ENCODE measurements at regions not wholly inside any gene's neighbourhood (a gene's known extent, or its start where the extent isn't known, plus 50 kb on each side); places are given as distances from the start of the nearest gene placed in this dataset.
A peak's percentile ranks its signal among the peaks of the same experiment; 100 is the strongest.

DNA sequence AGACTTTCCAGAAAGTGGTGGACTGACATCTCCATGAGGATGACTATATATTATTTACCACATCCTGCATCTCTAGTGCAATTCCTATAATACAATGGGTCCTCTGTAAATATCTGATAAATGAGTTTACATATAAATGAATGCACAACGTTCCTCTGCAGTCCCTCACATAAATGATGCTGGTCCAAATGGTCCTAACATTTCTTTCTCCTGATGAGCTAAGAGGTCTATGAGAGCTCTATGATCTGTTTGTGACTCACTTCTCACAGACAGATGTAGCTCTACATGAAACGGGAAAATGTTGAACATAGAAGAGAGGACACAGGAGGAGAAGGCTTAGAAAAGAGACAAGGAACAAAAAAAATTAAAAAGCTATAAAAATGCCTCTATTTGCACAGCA, 201.2 kb upstream of the PIK3C3 start:
- no peak for DNase-seq

- no peak for DNase-seq
Measured at GRCh38 chr18:41752826-41753225, 202.2 kb upstream of the PIK3C3 start.

- DNase-seq: no peak
Measured at GRCh38 chr18:41751652-41752051, 203.4 kb upstream of the PIK3C3 start.

DNA sequence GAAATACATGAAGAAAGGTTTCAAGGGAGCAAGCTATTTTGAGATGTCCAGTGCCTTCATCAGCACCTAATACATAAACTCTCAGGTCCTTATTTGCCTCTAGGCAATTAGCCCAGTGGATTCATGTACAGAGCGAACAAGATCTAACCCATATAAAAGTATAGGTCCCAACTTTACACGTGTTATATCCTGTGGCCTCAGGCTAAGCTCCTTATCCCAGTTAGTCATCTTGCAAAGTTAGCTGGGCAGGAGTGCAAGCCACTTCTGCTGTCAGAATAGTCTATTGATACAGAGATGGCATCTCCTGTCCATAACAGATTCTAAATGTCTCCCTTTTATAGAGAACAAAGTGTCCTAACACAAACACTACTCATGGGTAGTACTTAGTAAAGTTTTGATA, 203.9 kb upstream of the PIK3C3 start:
- no peak for DNase-seq

DNA sequence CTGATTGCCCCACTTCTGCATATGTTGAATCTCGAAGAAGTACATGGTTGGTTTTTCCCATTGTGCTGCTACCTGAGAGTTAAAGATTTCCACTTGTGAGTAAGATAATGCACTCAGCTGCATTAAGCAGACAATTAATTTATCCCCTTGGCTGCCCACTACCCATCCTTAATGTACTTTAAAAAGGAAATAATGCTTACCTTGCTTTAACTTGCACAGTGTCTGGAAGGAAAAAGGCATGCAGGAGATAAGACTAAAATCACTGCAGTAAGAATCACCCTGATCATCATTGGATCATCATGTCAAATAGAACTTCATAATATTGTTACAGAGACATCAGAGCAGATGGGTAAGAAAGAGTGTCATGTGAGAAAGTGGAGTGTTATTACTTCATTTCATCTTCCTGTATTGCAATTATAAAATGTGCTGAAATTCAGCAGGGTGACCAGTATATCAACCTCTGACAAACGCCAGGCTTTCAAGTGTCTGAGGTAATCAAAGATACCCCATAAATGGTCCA, 207.3 kb upstream of the PIK3C3 start:
- DNase-seq: no peak

DNA sequence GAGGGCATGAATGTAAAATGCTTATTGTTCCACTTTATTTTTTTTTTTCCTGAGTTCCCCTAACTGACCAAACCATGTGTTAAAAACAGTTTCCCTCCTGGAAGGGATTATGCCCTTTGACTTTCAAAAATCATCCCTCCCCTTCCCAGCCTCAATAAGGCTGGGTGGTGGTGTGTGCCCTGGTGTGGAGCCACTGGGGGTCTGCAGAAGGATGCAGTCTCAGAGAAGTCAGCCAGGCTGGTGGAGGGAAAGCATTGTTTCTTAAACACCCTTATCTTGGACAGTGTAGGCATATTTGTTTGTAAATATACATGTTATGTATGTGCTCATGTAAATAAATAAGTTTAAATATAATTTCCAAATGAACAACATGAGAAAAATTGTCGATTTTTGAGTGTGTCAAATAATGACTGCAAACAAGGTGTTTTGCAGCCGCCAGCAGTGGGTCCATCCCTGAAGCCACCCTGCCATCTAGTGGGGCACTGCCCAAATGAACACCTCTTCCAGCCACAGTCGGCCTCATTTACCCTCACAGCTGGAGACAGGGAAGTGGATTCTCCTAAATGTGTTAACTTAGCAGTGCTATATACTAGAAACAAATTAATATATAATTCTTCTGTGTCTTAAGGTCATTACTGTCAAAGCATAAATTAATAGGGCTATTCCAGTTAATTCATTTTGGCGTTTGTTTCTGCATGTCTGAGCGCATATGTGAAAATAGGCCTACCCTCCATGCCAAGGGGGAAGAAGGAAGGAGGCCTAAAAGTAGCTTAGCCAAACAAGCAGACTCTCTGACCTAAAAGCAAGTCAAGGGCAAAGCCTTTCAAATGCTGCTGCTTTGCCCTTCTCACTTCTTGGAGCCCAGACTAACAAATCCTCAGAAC, 209.6 kb upstream of the PIK3C3 start:
- peak; percentile 9 for DNase-seq

DNA sequence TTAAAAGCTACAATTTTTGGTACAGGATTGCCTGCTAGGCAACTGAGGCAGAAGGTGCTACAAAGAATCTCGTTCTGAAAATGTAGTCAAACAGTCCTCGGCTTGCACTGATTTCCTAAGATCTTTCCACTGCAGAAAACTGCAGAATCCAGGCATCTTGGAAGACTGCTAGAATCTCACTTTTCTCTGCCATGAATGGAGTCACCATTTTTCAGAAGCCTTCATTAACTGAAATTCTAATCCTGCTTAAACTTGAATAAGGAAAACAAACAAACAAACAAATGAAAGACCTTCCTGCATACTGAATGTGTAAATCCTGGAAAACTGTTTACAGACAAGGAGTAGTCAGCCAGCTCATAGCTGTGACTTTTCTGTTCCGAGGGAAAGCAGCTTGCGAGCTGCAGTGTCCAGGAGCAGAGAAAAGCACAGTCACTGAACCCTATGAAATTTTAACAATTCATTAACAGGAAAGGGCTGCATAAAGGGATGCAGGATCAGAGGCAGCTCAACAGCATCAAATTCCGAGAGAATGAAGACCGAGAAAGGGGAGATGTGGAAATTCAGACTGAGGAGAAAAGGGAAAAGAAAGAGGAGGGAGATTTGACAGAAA, 210.5 kb upstream of the PIK3C3 start:
- no peak for DNase-seq

DNA sequence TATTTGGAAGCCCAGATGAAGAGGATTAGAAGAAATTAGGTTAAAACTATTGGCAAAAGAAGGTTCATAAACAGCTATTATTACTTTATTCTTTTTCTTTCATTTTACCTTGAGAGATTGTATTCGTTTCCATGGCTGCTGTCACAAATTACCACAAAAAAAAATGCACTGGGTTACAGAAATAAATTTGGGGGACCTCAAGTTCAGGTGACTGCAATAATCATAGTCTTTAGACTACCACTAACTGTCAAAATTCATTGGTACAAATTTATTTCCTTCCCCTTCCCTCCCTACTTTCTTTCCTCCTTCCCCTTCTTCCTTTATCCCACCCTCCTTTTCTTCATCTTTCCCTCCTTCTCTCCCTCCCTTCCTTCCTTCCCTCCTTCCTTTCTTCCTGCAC, 217.8 kb upstream of the PIK3C3 start:
- no peak for DNase-seq

DNA sequence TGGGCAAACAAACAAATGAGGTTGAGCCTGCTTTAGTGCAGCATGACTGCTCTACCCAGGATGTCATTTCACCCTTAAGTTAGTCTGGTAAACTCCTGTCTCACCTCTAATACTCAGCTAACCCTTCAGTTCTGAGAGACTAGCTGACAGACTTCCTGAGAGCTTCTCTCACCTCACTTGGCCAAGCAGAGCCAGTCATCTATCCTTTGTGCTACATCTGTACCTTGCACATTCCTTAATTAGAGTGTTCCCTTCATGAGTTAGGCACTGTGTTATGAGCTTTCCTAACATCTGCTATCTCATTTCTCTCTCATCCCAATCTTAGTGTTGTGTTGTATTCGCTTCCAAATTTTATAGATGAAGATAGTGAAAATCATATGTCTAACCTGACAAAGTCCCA, 220.1 kb upstream of the PIK3C3 start:
- DNase-seq: no peak

DNA sequence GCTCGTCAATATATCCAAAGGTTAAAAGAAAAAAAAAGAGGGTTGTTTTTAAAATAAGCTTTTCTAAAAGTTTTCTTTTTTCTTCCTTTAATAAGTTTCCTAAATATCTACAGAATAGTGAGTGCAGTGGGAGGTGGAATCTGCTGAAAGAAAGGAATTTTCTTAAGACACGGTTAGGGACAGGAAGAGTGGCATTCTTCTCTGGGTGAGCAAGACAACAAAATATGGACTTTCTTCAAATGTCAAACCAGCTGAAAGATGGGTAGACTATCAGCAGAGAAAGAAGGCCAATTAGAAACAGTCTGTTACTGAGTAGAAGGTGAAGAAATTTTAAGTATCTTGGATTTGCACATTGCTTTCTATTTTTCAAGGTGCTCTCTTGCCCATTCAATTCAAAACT, 222.7 kb upstream of the PIK3C3 start:
- DNase-seq: no peak

DNA sequence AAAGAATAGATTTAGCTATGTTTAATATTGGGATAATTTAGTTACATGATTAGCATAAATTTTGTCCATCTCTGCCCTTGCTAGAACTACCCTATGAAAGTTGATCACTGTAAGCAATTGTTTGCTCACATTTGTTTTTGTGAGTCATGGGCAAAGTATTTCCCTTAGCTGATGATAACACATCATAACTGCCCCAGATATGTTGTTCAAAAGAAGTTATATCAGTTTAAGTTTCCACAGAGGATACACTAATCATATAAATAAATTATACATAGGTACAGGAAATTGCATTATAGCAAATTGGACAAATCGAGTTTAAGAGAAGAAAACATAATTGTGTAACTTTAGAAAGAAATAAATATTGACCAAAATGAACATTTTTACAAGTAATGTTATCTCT, 223.2 kb upstream of the PIK3C3 start:
- no peak for DNase-seq

GRCh38 chr18:41724195-41724594, 230.8 kb upstream of the PIK3C3 start:
- no peak for DNase-seq

- no peak for DNase-seq
Measured at GRCh38 chr18:41721103-41721790, 233.8 kb upstream of the PIK3C3 start.

- DNase-seq: no peak
Measured at GRCh38 chr18:41720226-41720625, 234.8 kb upstream of the PIK3C3 start.

GRCh38 chr18:41719808-41720207, 235.2 kb upstream of the PIK3C3 start:
- no peak for DNase-seq

DNA sequence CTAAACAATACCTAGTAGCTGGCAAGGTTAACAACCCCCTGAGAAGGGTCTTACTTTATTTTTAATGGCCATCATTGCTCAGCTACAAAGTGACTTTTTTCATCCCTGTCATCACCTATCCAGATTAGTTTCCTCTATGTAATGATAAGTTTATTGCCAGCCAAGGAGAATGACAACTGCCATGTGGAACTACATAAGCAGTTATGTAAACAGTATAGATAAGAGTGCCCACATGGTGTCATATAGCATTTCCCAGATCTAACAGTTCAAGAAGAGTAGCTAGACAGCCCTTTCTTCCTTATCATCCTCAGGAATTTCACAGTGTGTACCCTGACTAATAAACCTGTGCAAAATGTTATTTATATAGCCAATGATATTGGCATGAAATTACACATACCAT, 240.2 kb upstream of the PIK3C3 start:
- DNase-seq: no peak

DNA sequence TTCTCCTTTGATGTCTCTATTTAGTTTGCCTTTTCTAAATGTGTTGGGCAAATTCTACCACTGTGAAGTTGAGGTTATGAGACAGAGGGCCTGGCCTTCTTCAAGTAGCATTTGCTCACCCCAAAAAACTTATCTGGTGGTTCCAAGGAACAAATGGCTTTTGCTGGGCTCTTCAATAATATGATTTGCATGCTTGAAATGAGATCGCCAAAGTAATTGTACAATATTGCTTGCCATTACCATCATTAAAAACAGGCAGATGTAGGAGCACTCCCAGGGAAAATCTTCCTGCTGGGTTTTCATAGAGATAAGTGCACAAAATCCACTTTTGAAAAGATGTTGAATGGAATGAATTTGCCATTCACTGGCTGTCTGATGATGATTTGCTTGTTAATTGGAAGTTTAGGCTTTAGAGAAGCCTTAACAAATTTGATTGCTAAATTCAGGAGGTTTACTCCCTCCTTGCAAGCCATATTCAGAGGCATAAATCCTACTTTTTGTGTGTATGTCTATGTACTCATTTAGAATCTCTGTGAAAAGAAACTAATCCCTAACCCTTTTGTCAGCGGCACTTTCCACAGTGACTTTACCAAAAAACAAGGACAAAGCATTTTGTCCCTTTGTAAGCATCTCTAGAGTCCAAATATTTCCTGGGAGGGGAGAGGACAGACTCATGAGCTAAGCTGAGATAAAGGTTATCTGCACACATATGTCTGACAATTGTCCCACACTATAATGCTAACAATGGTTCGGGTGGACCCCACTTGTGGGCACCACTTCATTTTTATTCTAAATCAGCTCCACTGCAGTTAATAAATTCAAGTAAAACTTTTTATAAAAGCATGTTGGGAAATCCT, 240.8 kb upstream of the PIK3C3 start:
- DNase-seq: no peak

GRCh38 chr18:41706301-41706700, 248.7 kb upstream of the PIK3C3 start:
- no peak for DNase-seq

GRCh38 chr18:41703744-41704530, 251.1 kb upstream of the PIK3C3 start:
- no peak for DNase-seq

DNA sequence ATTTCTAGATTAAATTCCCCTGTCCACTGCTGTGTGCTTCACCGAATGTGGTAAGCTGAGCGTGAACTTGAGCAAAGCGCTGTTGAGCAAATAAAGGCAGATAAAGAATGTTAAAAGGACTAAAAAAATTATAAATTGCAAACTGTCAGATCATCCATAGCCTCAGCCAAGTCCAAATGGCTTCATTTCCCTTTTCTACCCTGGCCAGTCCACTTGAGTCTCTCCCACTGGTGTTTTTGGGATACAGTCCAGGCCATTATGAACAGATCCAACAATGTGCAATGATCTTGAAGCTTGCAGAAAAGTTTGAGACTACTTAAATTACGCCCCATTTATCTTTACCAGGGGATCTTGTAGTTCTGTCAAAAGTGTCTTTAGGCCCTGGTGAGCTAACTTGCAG, 254.6 kb upstream of the PIK3C3 start:
- no peak for DNase-seq

DNA sequence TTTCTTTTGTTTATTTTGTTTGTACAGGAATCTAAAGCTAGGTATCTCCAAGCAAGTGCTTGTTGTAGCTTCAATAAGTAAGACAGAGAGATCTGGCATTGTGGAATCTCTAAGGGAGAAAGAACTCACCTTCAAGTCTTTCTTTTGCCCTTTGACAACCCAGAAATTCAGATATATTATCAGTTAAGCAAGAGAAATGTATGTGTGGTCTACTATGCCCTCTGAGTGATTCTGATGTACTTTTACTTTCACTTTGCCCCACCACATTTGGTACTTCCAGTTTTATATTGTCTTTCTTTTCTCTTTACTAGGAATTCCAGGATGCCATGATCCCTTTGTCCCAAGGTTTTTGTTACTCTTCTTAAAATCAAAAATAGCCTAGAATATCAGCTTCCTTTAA, 259.6 kb upstream of the PIK3C3 start:
- DNase-seq: peak; percentile 23

DNA sequence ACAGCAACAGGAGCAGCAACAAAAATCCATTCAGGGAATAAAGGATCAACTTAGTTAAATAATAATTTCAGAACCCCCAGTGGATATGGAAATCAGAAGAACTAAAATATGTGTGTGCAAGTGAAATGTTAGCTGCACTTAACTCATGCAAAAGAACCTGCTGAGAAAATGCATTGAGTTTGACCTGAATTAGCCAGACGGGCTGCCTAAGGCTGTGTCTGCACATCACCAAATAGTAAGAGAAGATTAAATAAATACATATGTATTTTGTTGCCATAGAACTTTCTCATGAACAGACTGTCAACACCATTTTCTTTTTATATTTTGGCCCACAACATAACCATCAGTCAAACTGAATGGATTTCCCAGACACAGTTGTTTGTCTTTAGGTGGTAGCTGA, 262.0 kb upstream of the PIK3C3 start:
- no peak for DNase-seq
